NT2/D1 (cell line): ENCODE measurements at regions not wholly inside any gene's neighbourhood (a gene's known extent, or its start where the extent isn't known, plus 50 kb on each side); places are given as distances from the start of the nearest gene placed in this dataset.

Experiments
- DNase-seq: peaks from one replicate; pipeline ENCODE4 v3.0.0-alpha.2; 2011; ENCODE audit warnings: low read depth, low spot score
- H3K27me3 ChIP-seq: 2 replicates; pipeline ENCODE4 v1.6.0; 2011; ENCODE audit warnings: mild to moderate bottlenecking; ENCODE audit not compliant: insufficient read length, insufficient read depth
- H3K36me3 ChIP-seq: 2 replicates; pipeline ENCODE4 v1.6.1; 2011; ENCODE audit warnings: mild to moderate bottlenecking, low read length, mixed read lengths; ENCODE audit not compliant: insufficient read depth, insufficient read length
- H3K4me1 ChIP-seq: 2 replicates; pipeline ENCODE4 v1.5.1; 2011; ENCODE audit not compliant: insufficient read depth, insufficient read length
- H3K4me3 ChIP-seq: 2 replicates; pipeline ENCODE4 v1.5.1; 2011; ENCODE audit warnings: low read depth; ENCODE audit not compliant: insufficient read length
- H3K9ac ChIP-seq: 2 replicates; pipeline ENCODE4 v1.6.0; 2011; ENCODE audit warnings: low read depth; ENCODE audit not compliant: insufficient read length
- H3K9me3 ChIP-seq: 2 replicates; pipeline ENCODE4 v1.5.1; 2011; ENCODE audit warnings: mild to moderate bottlenecking, low read length; ENCODE audit not compliant: insufficient read depth
- SUZ12 ChIP-seq: IDR thresholded peaks from 2 replicates; pipeline ENCODE4 v1.6.1; 2011; ENCODE audit not compliant: insufficient read length, insufficient read depth; ENCODE audit errors: extremely low read depth
- YY1 ChIP-seq: IDR thresholded peaks from 2 replicates; pipeline ENCODE4 v1.6.1; 2011; ENCODE audit not compliant: insufficient read length, insufficient read depth
- ZNF274 ChIP-seq: IDR thresholded peaks from 2 replicates; pipeline ENCODE4 v1.6.1; 2011; ENCODE audit warnings: mild to moderate bottlenecking, low read depth, low read length

DNA sequence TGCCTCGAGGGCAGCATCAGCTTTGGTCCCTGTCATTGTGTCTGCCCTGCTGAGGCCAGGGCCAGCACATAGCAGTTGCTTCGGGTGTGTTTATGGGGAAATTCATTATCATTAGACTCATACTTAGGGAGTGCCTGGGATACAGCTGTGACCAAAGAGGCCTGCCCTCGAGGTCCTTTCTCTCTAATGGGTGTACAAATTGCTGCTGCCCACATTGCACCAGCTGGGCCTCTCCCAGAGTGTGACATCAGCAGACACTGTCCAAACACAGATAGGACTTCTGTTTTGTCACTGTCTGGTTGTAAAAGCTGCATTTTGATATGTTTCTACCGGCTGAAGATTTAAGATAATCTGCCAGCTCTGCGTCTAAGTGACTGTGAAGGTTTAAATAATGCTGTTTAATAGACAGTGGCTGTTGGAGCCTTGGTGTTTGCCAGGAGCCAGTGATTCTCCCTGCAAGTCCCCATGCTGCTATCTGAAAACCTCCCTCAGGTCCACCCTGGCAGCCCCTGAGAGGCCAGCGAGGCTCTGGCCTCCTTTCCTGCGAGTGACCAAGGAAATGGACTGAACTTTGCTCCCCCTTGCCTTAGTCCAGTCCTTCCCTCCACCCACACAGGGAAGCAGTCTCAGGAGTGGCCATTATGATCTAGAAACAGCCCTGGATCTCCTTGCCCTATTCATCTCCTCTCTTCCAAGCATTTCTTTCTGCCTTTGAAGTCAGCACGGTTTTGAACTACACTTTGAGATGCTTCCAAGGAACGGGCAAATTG, 505.2 kb downstream of the TBC1D22A start:
- TF ChIP-seq ZNF274 (no peak), SUZ12 (no peak), YY1 (no peak)
- Histone ChIP-seq H3K4me1 (no peaks in the 10 kb centered on the region), H3K27me3 (peaks cover 3% of the 10 kb centered on the region), H3K36me3 (no peaks in the 10 kb centered on the region), H3K4me3 (no peak overlapping the region), H3K9ac (no peak overlapping the region), H3K9me3 (peaks cover 8% of the 10 kb centered on the region; the same call in 1 of the 2 replicates)
- DNase-seq = no peak

DNA sequence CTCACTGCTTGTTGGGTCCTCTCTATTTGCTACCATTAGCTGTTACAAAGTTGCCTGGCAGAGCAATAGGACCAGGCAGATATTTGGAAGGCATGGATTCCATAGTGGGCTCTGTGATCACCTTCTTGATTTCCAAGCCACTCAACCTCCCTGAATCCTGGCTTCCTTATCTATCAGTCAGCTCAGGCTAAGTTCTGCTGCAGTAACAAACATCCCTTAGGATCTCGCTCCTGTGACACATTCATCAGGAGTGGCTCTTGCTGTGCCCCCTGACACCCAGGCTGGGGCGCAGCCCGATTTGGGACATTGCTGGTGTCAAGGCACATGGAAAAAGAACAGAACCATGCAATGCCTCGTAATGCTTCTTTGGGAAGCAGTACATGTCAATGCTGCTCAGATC, 503.9 kb downstream of the TBC1D22A start:
- Histone ChIP-seq H3K9ac (no peak overlapping the region), H3K4me1 (no peaks in the 10 kb centered on the region), H3K4me3 (no peak overlapping the region), H3K27me3 (peaks cover 3% of the 10 kb centered on the region), H3K36me3 (no peaks in the 10 kb centered on the region), H3K9me3 (peaks cover 8% of the 10 kb centered on the region; the same call in 1 of the 2 replicates)
- no peak for DNase-seq
- TF ChIP-seq ZNF274 = no peak
- TF ChIP-seq SUZ12 = no peak
- TF ChIP-seq YY1 = no peak

DNA sequence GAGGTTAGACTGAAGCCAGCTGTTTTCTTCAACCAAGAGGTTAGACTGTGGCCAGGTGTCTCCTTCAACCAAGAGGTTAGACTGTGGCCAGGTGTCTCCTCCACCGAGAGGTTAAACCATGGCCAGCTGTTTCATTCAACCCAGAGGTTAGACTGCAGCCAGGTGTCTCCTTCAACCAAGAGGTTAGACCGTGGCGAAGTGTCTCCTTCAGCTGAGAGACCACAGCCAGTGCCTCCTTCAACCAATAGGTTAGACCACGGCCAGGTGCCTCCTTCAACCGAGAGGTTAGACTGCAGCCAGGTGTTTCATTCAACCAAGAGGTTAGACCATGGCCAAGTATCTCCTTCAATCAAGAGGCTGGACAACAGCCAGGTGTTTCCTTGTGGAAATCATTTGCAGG, 498.1 kb downstream of the TBC1D22A start:
- peaks cover 3% of the 10 kb centered on the region for H3K27me3 ChIP-seq

DNA sequence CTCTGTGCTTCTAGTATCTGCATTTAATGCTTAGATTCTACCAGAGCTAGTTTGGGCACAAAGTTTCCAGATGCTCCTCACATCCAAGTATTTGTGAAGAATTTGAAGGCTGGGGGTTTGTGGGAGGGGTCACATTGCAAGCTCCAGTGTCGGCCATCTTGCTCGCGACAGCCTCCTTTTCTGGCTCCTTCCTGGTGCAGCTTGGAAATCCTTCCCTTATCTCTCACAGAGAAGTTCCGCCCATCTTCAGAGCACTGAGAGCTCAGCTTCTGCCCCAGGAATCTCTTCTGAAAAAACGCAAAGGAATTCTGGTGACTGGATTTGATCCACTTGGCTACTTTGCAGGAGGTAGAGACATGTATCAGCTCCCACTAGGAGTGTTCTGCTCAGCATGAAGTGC, 497.5 kb downstream of the TBC1D22A start:
- 0 out of 2 replicates have a peak, but pooled peaks cover 3% of the 10 kb centered on the region for H3K9me3 ChIP-seq
- H3K4me1 ChIP-seq = no peaks in the 10 kb centered on the region
- TF ChIP-seq SUZ12 (no peak), YY1 (peak; percentile 21)
- H3K36me3 ChIP-seq = no peaks in the 10 kb centered on the region
- no peak overlapping the region for H3K9ac ChIP-seq
- no peak for DNase-seq
- peaks cover 3% of the 10 kb centered on the region for H3K27me3 ChIP-seq
- no peak overlapping the region for H3K4me3 ChIP-seq

More for the DNA sequence above, 498.1 kb downstream of the TBC1D22A start:
- no peak for TF ChIP-seq ZNF274
- no peak for TF ChIP-seq YY1
- TF ChIP-seq SUZ12 = no peak
- no peak for DNase-seq
- no peaks in the 10 kb centered on the region for H3K36me3 ChIP-seq
- H3K4me1 ChIP-seq = no peaks in the 10 kb centered on the region
- no peak overlapping the region for H3K9ac ChIP-seq
- H3K4me3 ChIP-seq = no peak overlapping the region
- 0 out of 2 replicates have a peak, but pooled peaks cover 3% of the 10 kb centered on the region for H3K9me3 ChIP-seq

DNA sequence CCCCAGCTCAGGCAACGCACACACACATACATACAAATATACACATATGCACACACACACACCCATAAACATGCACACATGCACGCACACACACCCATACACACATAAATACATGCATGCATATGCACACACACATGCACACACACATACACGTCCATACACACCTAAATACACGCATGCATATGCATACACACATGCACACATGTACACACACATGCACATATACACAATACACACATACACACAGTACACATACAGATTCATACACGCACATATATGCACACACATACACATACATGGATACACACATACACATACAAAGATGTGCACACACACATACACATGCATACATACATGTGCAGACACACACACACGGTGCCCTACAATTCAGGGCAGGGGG, 496.6 kb downstream of the TBC1D22A start:
- Histone ChIP-seq H3K9me3 (0 out of 2 replicates have a peak, but pooled peaks cover 3% of the 10 kb centered on the region), H3K9ac (no peak overlapping the region), H3K4me3 (no peak overlapping the region), H3K36me3 (no peaks in the 10 kb centered on the region), H3K27me3 (peaks cover 3% of the 10 kb centered on the region), H3K4me1 (no peaks in the 10 kb centered on the region)
- no peak for TF ChIP-seq ZNF274
- TF ChIP-seq YY1 = no peak
- no peak for TF ChIP-seq SUZ12
- no peak for DNase-seq

DNA sequence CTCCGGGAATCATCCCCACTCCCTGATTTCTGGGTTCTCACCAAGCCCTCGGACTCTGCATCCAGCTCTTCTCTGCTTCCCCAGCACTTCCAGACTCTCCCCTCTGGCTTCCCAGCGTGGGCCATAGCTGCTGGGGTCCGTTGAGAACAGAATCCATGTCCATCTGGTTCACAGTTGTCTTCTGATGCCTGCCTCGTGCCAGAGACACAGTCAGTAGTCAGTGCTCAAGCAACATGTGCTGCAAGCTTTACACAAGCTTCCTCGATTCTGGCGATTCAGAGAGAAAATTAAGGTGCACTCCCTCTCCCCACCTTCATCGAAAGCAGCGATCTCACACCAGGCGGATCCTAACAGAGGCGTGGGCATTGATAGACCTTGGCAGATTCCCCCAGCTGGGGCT, 495.5 kb downstream of the TBC1D22A start:
- 0 out of 2 replicates have a peak, but pooled peaks cover 3% of the 10 kb centered on the region for H3K9me3 ChIP-seq
- H3K36me3 ChIP-seq = no peaks in the 10 kb centered on the region
- H3K27me3 ChIP-seq = peaks cover 2% of the 10 kb centered on the region
- no peak overlapping the region for H3K9ac ChIP-seq
- no peak for DNase-seq
- TF ChIP-seq ZNF274 = no peak
- TF ChIP-seq SUZ12 = no peak
- TF ChIP-seq YY1 = no peak
- no peaks in the 10 kb centered on the region for H3K4me1 ChIP-seq
- no peak overlapping the region for H3K4me3 ChIP-seq

DNA sequence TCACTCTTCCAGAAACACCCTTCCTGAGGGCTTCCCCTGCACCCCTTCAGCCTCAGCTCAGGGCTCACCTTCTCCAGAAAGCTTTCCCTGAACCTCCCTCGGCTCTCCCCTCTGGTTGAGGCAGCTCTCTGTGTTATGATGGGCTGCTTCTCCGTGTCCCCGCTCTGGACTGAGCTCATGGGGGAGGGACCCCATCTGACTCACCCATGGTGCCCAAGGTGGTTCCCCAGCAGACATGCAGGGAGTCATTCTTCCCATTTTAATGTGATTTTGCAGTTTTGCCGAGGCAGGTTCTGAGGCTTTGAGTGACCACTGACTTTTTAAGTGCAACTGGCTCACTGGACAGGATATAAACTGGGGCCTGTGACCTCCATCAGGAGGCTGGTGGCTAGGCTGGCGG, 495.1 kb downstream of the TBC1D22A start:
- Histone ChIP-seq H3K4me3 (no peak overlapping the region), H3K36me3 (no peaks in the 10 kb centered on the region)
- TF ChIP-seq YY1 (no peak), SUZ12 (no peak), ZNF274 (no peak)

More for the DNA sequence above, 495.1 kb downstream of the TBC1D22A start:
- no peak overlapping the region for H3K9ac ChIP-seq
- H3K27me3 ChIP-seq = no peaks in the 10 kb centered on the region
- DNase-seq = no peak
- 0 out of 2 replicates have a peak, but pooled peaks cover 3% of the 10 kb centered on the region for H3K9me3 ChIP-seq
- H3K4me1 ChIP-seq = no peaks in the 10 kb centered on the region
